Spinal cord (tissue), 9 donors: ENCODE measurements at regions not wholly inside any gene's neighbourhood (a gene's known extent, or its start where the extent isn't known, plus 50 kb on each side); places are given as distances from the start of the nearest gene placed in this dataset.
A peak's percentile ranks its signal among the peaks of the same experiment; 100 is the strongest.
"Not testable (repeated sequence)": the region's sequence is repeated elsewhere in the genome, so short reads cannot be mapped to it uniquely, and the experiment has no call there.

ENCODE experiments used
- DNase-seq, 6 donors: peaks; one replicate each; pipeline versions ENCODE4 v3.0.0 to v3.0.0-alpha.2; 2013 to 2015; ENCODE audit warnings: low spot score in 6 of 6, low read depth in 4 of 6
- H3K27ac ChIP-seq: one replicate; pipeline ENCODE4 v1.5.1; 2013; ENCODE audit warnings: low read depth, low read length, control low read depth
- H3K27me3 ChIP-seq: one replicate; pipeline ENCODE4 v1.6.1; 2013; ENCODE audit warnings: low read length; ENCODE audit not compliant: control insufficient read depth, insufficient read depth
- H3K36me3 ChIP-seq: one replicate; pipeline ENCODE4 v1.6.1; 2013; ENCODE audit warnings: low read length; ENCODE audit not compliant: control insufficient read depth, insufficient read depth
- H3K4me1 ChIP-seq: one replicate; pipeline ENCODE4 v1.6.1; 2013; ENCODE audit warnings: low read length; ENCODE audit not compliant: control insufficient read depth, insufficient read depth
- H3K4me3 ChIP-seq: one replicate; pipeline ENCODE4 v1.5.1; 2013; ENCODE audit warnings: low read depth, low read length, control low read depth
- H3K9me3 ChIP-seq: one replicate; pipeline ENCODE4 v1.6.1; 2013; ENCODE audit warnings: low read length; ENCODE audit not compliant: control insufficient read depth, insufficient read depth
- WGBS: methylation state at CpG from one replicate; pipeline ENCODE4 v1.1.5; 2013; ENCODE audit warnings: missing lambda C conversion rate; ENCODE audit not compliant: insufficient coverage; 5-methylcytosine and 5-hydroxymethylcytosine counted together
- donor health status: healthy.

DNA sequence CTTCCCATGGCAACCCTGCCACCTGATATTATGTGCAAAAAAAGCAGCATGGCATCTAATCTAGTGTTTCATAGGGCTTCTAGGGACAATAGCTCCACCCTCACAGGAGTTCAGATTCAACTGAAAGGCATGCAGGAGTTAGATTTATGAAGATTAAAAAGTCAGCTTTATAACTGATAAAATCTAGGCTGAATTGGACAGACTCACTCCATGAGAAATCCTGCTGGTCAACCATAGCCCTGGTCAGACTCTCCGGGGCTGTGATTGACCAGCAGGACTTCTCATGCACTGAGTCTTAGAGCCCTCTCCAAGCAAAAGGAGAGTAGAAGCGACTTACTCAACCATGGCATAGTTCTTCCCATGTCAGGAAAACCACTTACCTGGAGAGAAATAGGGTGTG lies 345.4 kb downstream of the NEBL start:
- no peak for DNase-seq
- Histone ChIP-seq H3K27me3 (no peaks in the 10 kb centered on the region), H3K27ac (no peak overlapping the region), H3K9me3 (no peaks in the 10 kb centered on the region), H3K4me3 (no peak overlapping the region), H3K4me1 (no peaks in the 10 kb centered on the region), H3K36me3 (no peaks in the 10 kb centered on the region)
- 86% methylated on average over 1 of the region's 2 CpGs for WGBS

DNA sequence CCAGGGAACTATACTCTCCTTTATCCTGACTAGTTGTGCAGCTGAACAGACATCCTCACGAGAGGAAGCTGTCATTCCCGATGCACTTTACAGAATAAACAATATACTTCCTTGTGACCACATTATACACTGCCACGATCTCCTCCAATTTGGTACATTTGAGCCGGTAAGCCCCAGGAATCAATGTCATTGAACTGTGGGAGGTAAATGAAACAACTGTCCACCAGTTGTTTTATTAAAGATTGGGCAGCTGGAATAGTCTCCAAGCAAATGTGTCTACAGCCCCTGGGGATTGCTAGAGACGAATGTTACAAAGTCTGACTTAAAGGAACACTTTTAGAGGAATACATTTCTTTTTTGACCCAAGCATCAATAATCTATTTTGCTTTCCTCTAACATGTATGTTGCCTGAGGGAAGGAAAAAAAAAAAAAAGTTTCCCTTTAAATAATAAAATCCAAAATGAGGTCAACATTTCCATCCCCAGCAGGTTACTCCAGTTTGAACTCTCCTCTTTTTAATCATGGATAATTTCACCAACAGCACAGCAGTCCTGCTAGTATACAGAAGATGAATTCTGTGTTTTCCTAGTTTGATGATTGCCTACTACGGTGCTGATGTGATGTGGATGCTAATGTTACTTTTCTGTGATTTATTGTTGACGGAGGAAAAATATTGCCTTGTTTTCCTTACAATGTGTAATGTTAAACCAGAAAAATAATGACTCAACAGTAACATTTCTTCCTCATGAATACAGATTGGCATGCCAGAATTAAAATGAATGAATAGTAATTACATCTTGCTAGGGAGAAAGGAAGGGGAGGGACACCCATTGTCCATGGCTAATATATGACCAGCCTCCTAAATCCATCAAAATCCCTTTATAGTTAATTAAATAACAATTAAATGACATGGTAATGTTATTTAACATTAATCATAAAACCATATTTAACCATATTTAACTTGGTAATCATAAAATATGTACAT lies 360.9 kb downstream of the NEBL start:
- no peaks in the 10 kb centered on the region for H3K4me1 ChIP-seq
- H3K36me3 ChIP-seq = no peaks in the 10 kb centered on the region
- no peak overlapping the region for H3K27ac ChIP-seq
- no peaks in the 10 kb centered on the region for H3K27me3 ChIP-seq
- no peaks in the 10 kb centered on the region for H3K9me3 ChIP-seq
- peak in 2 of 6 donors; percentile 37 to 84 for DNase-seq
- 28% methylated on average over 2 of the region's 7 CpGs for WGBS
- H3K4me3 ChIP-seq = no peak overlapping the region

DNA sequence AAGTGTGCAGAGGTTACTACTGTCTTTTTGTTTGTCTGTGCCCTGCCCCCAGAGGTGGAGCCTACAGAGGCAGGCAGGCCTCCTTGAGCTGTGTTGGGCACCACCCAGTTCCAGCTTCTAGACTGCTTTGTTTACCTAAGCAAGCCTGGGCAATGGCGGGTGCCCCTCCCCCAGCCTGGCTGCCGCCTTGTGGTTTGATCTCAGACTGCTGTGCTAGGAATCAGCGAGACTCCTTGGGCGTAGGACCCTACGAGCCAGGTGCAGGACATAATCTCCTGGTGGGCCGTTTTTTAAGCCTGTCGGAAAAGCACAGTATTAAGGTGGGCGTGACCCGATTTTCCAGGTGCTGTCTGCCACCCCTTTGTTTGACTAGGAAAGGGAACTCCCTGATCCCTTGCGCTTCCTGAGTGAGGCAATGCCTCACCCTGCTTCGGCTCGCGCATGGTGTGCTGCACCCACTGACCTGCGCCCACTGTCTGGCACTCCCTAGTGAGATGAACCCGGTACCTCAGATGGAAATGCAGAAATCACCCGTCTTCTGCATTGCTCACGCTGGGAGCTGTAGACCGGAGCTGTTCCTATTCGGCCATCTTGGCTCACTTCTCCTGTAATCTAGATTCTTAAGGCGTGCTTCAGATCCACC lies 365.7 kb downstream of the NEBL start:
- H3K9me3 ChIP-seq, DNase-seq: not testable (repeated sequence)
- 91% methylated on average over 9 of the region's 20 CpGs for WGBS

DNA sequence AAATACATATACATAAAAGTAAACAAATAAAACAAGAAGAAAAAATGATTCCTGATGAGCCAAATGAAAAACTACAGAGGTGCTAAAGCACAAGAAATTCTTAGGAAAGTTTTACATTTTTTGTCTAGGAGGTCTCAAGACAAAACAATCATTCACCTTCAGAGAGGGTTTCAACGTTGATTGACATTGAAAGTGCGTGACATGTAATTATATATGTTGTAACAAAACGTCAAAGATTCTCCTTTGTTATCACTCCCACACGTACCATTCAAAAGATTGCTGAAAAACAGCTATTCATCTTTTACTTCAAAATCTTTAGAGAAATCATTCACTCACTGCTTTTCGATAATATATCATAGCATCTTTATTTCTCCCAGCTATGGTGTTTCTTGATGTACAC lies 375.9 kb downstream of the NEBL start:
- DNase-seq = no peak
- Histone ChIP-seq H3K27me3 (no peaks in the 10 kb centered on the region), H3K27ac (no peak overlapping the region), H3K4me1 (no peaks in the 10 kb centered on the region), H3K4me3 (no peak overlapping the region), H3K9me3 (no peaks in the 10 kb centered on the region), H3K36me3 (no peaks in the 10 kb centered on the region)
- WGBS = 90% methylated on average over 2 of the region's 5 CpGs

More for the DNA sequence above, 365.7 kb downstream of the NEBL start:
- H3K4me1 ChIP-seq, H3K36me3 ChIP-seq, H3K4me3 ChIP-seq, H3K27me3 ChIP-seq, H3K27ac ChIP-seq: not testable (repeated sequence)

DNA sequence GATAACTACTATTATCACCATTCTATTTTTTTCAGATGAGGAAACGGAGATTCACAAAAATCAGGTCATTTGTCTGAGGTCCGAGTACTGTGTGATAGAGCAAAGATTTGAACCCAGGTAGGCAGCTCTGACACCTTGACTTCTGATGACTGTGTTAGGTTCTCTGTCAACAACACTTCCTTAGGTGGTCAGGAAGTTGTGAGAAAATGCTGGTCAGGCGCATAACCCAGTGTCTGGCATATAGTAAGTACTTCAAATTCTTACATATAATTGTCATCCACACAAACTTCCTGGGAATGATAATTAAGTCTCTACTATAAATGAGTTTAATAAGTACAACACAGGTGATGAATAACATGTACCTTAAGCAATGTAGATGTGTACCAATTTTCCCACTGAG lies 381.5 kb downstream of the NEBL start:
- H3K9me3 ChIP-seq = no peaks in the 10 kb centered on the region
- no CpG with 5 or more reads among the region's 3 CpGs for WGBS
- DNase-seq = no peak
- H3K27me3 ChIP-seq = no peaks in the 10 kb centered on the region
- no peaks in the 10 kb centered on the region for H3K4me1 ChIP-seq
- no peaks in the 10 kb centered on the region for H3K36me3 ChIP-seq
- no peak overlapping the region for H3K4me3 ChIP-seq
- H3K27ac ChIP-seq = no peak overlapping the region

DNA sequence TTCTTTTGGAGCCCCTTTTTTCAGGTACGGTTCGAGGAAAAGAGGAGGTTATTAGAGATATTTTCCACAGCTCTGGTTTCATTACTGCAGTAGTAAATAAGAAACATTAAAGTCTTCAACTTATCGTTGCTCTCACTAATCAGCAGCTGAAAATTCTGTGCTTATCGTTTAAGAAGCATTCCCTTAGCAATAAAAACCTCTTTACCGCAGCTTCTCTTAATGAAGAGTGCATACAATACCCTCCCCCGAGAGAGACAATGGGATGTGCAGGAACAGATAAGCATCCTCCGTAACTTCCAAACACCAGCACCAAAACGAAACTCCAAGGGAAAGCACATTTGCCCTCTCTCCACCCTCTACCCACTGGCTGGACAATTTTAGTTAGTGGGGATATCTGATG lies 384.5 kb downstream of the NEBL start:
- H3K27ac ChIP-seq = no peak overlapping the region
- H3K27me3 ChIP-seq = no peaks in the 10 kb centered on the region
- no peaks in the 10 kb centered on the region for H3K36me3 ChIP-seq
- 31% methylated on average over 2 of the region's 8 CpGs for WGBS
- H3K4me3 ChIP-seq = no peak overlapping the region
- no peaks in the 10 kb centered on the region for H3K4me1 ChIP-seq
- H3K9me3 ChIP-seq = no peaks in the 10 kb centered on the region
- peak in 2 of 6 donors; percentile 23 to 90 for DNase-seq

DNA sequence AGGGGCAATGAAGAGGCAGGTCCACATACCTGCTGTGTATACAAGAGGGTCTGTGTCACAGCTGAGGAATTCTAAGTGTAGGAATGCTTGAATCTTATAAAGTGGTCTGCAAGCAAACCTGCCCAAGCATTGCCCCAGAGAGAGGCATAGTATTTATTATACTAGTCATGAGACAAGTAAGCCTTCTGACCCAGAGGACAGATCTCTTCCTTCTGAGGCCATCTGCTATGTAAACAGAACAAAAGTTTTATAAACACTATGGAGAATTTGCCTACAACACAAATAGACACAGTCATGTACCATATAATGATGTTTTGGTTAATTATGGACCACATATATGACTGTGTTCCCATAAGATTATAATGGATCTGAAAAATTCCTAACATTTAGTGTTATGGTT lies 388.2 kb downstream of the NEBL start:
- no peak overlapping the region for H3K4me3 ChIP-seq
- DNase-seq = no peak
- H3K4me1 ChIP-seq = no peaks in the 10 kb centered on the region
- H3K27ac ChIP-seq = no peak overlapping the region
- H3K36me3 ChIP-seq = no peaks in the 10 kb centered on the region
- H3K9me3 ChIP-seq = no peaks in the 10 kb centered on the region
- H3K27me3 ChIP-seq = no peaks in the 10 kb centered on the region

DNA sequence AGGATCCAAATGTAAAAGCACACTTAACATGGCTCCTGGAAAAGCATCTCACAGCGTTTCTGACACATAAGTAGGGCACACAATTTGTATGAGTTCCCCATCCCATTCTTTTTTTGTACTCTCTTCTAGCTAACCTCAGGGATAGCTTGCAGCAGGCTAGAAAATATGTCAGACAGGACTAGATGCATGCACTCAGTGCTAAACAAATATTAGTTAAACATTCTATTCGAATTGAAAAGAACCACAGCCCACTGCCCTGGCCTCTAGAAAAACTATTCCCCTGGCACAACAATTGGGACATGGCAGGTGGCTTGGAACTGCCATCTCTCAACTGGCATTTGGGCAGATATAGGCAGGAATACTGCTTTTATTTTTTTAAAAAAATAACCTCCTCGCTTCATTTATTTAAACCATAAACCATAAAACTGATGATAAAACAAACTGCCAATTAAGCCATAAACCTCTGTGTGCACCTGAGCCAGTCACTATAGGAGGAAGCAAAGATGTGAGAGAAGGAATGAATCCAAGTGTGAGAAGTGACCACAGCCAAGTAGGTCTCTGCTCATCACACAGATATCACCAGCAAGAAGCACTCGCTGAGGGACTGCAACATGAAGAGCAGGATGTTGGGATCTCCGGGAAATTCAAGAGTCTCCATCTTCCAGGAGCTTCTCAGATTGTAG lies 394.1 kb downstream of the NEBL start:
- no peaks in the 10 kb centered on the region for H3K9me3 ChIP-seq
- H3K27ac ChIP-seq = no peak overlapping the region
- no peaks in the 10 kb centered on the region for H3K4me1 ChIP-seq
- 71% methylated on average over 1 of the region's 5 CpGs for WGBS
- H3K4me3 ChIP-seq = no peak overlapping the region
- no peaks in the 10 kb centered on the region for H3K27me3 ChIP-seq
- DNase-seq = no peak
- H3K36me3 ChIP-seq = no peaks in the 10 kb centered on the region

DNA sequence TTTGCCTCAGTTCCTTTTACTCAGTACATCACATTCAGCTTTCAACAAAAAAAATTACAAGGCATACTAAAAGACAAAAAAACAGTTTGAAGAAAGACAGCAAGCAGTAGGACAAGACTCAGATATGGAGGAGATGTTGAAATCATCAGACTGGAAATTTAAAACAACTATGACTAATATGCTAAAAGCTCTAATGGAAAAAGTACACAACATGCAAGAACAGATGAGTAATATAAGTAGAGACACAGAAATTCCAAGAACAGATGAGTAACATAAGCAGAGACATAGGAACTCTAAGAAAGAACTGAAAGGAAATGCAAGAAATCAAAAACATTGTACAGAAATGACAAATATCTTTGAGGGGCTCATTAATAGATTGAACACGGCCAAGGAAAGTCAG lies 402.6 kb downstream of the NEBL start:
- H3K27me3 ChIP-seq = no peaks in the 10 kb centered on the region
- H3K9me3 ChIP-seq = peaks cover 3% of the 10 kb centered on the region
- no peak overlapping the region for H3K27ac ChIP-seq
- H3K36me3 ChIP-seq = no peaks in the 10 kb centered on the region
- no peak overlapping the region for H3K4me3 ChIP-seq
- H3K4me1 ChIP-seq = no peaks in the 10 kb centered on the region
- no CpG with 5 or more reads among the region's 1 CpG for WGBS
- no peak for DNase-seq
